ENCODE measurements at regions not wholly inside any gene's neighbourhood (a gene's known extent, or its start where the extent isn't known, plus 50 kb on each side); places are given as distances from the start of the nearest gene placed in this dataset.

DNA sequence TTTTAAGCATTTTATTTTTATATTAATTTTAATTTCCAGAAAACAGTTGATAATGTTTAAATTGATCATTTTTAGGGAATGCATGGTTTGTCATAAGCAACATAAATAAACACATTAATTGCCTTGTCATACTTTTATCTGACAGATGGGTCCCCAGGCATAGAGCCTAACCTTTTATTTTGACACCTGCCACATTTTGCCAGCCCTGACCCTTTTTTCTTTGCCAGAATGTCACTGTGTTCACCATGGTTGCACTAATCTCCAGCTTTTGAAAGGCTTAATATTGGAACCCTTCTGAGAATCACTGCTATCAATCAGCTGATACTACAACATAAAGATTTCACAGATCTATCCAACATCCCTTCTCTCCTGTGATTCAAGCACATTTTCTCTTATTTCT lies 56.0 kb upstream of the DPYD start:
- TF ChIP-seq, protein P1, sequence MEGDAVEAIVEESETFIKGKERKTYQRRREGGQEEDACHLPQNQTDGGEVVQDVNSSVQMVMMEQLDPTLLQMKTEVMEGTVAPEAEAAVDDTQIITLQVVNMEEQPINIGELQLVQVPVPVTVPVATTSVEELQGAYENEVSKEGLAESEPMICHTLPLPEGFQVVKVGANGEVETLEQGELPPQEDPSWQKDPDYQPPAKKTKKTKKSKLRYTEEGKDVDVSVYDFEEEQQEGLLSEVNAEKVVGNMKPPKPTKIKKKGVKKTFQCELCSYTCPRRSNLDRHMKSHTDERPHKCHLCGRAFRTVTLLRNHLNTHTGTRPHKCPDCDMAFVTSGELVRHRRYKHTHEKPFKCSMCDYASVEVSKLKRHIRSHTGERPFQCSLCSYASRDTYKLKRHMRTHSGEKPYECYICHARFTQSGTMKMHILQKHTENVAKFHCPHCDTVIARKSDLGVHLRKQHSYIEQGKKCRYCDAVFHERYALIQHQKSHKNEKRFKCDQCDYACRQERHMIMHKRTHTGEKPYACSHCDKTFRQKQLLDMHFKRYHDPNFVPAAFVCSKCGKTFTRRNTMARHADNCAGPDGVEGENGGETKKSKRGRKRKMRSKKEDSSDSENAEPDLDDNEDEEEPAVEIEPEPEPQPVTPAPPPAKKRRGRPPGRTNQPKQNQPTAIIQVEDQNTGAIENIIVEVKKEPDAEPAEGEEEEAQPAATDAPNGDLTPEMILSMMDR (IDR thresholded peaks at IDR 0.05) = no peak
- TF ChIP-seq POLR2A (IDR thresholded peaks at IDR 0.05) = no peak
